Neuron (in vitro differentiated cells): ENCODE measurements at regions not wholly inside any gene's neighbourhood (a gene's known extent, or its start where the extent isn't known, plus 50 kb on each side); places are given as distances from the start of the nearest gene placed in this dataset.

Experiments
- H2AFZ ChIP-seq: one replicate; pipeline ENCODE4 v1.6.1; 2013; ENCODE audit warnings: low read depth, mild to moderate bottlenecking, inconsistent platforms, low read length, moderate library complexity
- H3K27me3 ChIP-seq: one replicate; pipeline ENCODE4 v1.6.1; 2013; ENCODE audit warnings: low read length; ENCODE audit not compliant: insufficient read depth
- H3K36me3 ChIP-seq: one replicate; pipeline ENCODE4 v1.6.1; 2013; ENCODE audit warnings: low read length; ENCODE audit not compliant: insufficient read depth
- H3K4me1 ChIP-seq: one replicate; pipeline ENCODE4 v1.6.1; 2013; ENCODE audit warnings: low read length; ENCODE audit not compliant: insufficient read depth
- H3K4me3 ChIP-seq: 2 replicates; pipeline ENCODE4 v1.5.1; 2013; ENCODE audit warnings: mild to moderate bottlenecking, low read length, moderate library complexity
- H3K9me3 ChIP-seq: one replicate; pipeline ENCODE4 v1.6.1; 2013; ENCODE audit warnings: low read length

- no peaks in the 10 kb centered on the region for H3K36me3 ChIP-seq
- H3K27me3 ChIP-seq = peaks cover 3% of the 10 kb centered on the region
- no peak overlapping the region for H3K4me3 ChIP-seq
- H2AFZ ChIP-seq = no peak overlapping the region
- H3K9me3 ChIP-seq = no peaks in the 10 kb centered on the region
- no peaks in the 10 kb centered on the region for H3K4me1 ChIP-seq
These were observed 165.5 kb upstream of the PDE5A start for GRCh38 chr4:119794113-119794512.

- H3K4me3 ChIP-seq = no peak overlapping the region
- H3K9me3 ChIP-seq = no peaks in the 10 kb centered on the region
- H3K27me3 ChIP-seq = peaks cover 3% of the 10 kb centered on the region
- peaks cover 5% of the 10 kb centered on the region for H3K4me1 ChIP-seq
- no peaks in the 10 kb centered on the region for H3K36me3 ChIP-seq
- no peak overlapping the region for H2AFZ ChIP-seq
These were observed 160.0 kb upstream of the PDE5A start for GRCh38 chr4:119788349-119789266.

GRCh38 chr4:119785963-119786362 lies 157.4 kb upstream of the PDE5A start:
- Histone ChIP-seq H3K4me1 (peaks cover 5% of the 10 kb centered on the region), H3K9me3 (no peaks in the 10 kb centered on the region), H2AFZ (no peak overlapping the region), H3K4me3 (no peak overlapping the region), H3K27me3 (no peaks in the 10 kb centered on the region), H3K36me3 (no peaks in the 10 kb centered on the region)

GRCh38 chr4:119783189-119783983 lies 154.8 kb upstream of the PDE5A start:
- no peaks in the 10 kb centered on the region for H3K27me3 ChIP-seq
- no peaks in the 10 kb centered on the region for H3K36me3 ChIP-seq
- H3K4me1 ChIP-seq = no peaks in the 10 kb centered on the region
- no peaks in the 10 kb centered on the region for H3K9me3 ChIP-seq
- no peak overlapping the region for H3K4me3 ChIP-seq
- H2AFZ ChIP-seq = no peak overlapping the region

GRCh38 chr4:119781044-119781443 lies 152.4 kb upstream of the PDE5A start:
- H3K36me3 ChIP-seq = no peaks in the 10 kb centered on the region
- H3K4me1 ChIP-seq = no peaks in the 10 kb centered on the region
- no peak overlapping the region for H3K4me3 ChIP-seq
- no peaks in the 10 kb centered on the region for H3K9me3 ChIP-seq
- H3K27me3 ChIP-seq = no peaks in the 10 kb centered on the region
- H2AFZ ChIP-seq = no peak overlapping the region

- no peak overlapping the region for H2AFZ ChIP-seq
- no peaks in the 10 kb centered on the region for H3K27me3 ChIP-seq
- no peaks in the 10 kb centered on the region for H3K4me1 ChIP-seq
- H3K36me3 ChIP-seq = no peaks in the 10 kb centered on the region
- no peak overlapping the region for H3K4me3 ChIP-seq
- H3K9me3 ChIP-seq = no peaks in the 10 kb centered on the region
These were observed 146.2 kb upstream of the PDE5A start for GRCh38 chr4:119774840-119775239.

GRCh38 chr4:119765951-119766350 lies 137.3 kb upstream of the PDE5A start:
- no peaks in the 10 kb centered on the region for H3K9me3 ChIP-seq
- H3K36me3 ChIP-seq = no peaks in the 10 kb centered on the region
- H3K27me3 ChIP-seq = no peaks in the 10 kb centered on the region
- no peak overlapping the region for H3K4me3 ChIP-seq
- no peaks in the 10 kb centered on the region for H3K4me1 ChIP-seq
- no peak overlapping the region for H2AFZ ChIP-seq

- Histone ChIP-seq H3K4me1 (no peaks in the 10 kb centered on the region), H3K27me3 (no peaks in the 10 kb centered on the region), H3K36me3 (no peaks in the 10 kb centered on the region), H2AFZ (no peak overlapping the region), H3K9me3 (no peaks in the 10 kb centered on the region), H3K4me3 (no peak overlapping the region)
These were observed 136.9 kb upstream of the PDE5A start for GRCh38 chr4:119765469-119765868.

GRCh38 chr4:119763386-119763785 lies 134.8 kb upstream of the PDE5A start:
- no peaks in the 10 kb centered on the region for H3K9me3 ChIP-seq
- H3K4me1 ChIP-seq = no peaks in the 10 kb centered on the region
- H3K36me3 ChIP-seq = no peaks in the 10 kb centered on the region
- no peak overlapping the region for H3K4me3 ChIP-seq
- no peaks in the 10 kb centered on the region for H3K27me3 ChIP-seq
- H2AFZ ChIP-seq = no peak overlapping the region

- H3K36me3 ChIP-seq = no peaks in the 10 kb centered on the region
- no peaks in the 10 kb centered on the region for H3K9me3 ChIP-seq
- H2AFZ ChIP-seq = no peak overlapping the region
- H3K4me3 ChIP-seq = no peak overlapping the region
- no peaks in the 10 kb centered on the region for H3K4me1 ChIP-seq
- no peaks in the 10 kb centered on the region for H3K27me3 ChIP-seq
These were observed 127.0 kb upstream of the PDE5A start for GRCh38 chr4:119755599-119755998.

- H3K27me3 ChIP-seq = no peaks in the 10 kb centered on the region
- no peaks in the 10 kb centered on the region for H3K36me3 ChIP-seq
- no peaks in the 10 kb centered on the region for H3K9me3 ChIP-seq
- no peaks in the 10 kb centered on the region for H3K4me1 ChIP-seq
- H2AFZ ChIP-seq = no peak overlapping the region
- no peak overlapping the region for H3K4me3 ChIP-seq
These were observed 124.3 kb upstream of the PDE5A start for GRCh38 chr4:119752936-119753335.

- no peaks in the 10 kb centered on the region for H3K4me1 ChIP-seq
- no peak overlapping the region for H2AFZ ChIP-seq
- H3K27me3 ChIP-seq = no peaks in the 10 kb centered on the region
- H3K36me3 ChIP-seq = no peaks in the 10 kb centered on the region
- no peak overlapping the region for H3K4me3 ChIP-seq
- H3K9me3 ChIP-seq = no peaks in the 10 kb centered on the region
These were observed 122.2 kb upstream of the PDE5A start for GRCh38 chr4:119750771-119751170.

GRCh38 chr4:119750048-119750447 lies 121.4 kb upstream of the PDE5A start:
- no peak overlapping the region for H3K4me3 ChIP-seq

More at GRCh38 chr4:119750048-119750447, 121.4 kb upstream of the PDE5A start:
- no peaks in the 10 kb centered on the region for H3K27me3 ChIP-seq
- no peak overlapping the region for H2AFZ ChIP-seq
- no peaks in the 10 kb centered on the region for H3K36me3 ChIP-seq
- no peaks in the 10 kb centered on the region for H3K9me3 ChIP-seq
- no peaks in the 10 kb centered on the region for H3K4me1 ChIP-seq
